ENCODE measurements at regions not wholly inside any gene's neighbourhood (a gene's known extent, or its start where the extent isn't known, plus 50 kb on each side); places are given as distances from the start of the nearest gene placed in this dataset.

DNA sequence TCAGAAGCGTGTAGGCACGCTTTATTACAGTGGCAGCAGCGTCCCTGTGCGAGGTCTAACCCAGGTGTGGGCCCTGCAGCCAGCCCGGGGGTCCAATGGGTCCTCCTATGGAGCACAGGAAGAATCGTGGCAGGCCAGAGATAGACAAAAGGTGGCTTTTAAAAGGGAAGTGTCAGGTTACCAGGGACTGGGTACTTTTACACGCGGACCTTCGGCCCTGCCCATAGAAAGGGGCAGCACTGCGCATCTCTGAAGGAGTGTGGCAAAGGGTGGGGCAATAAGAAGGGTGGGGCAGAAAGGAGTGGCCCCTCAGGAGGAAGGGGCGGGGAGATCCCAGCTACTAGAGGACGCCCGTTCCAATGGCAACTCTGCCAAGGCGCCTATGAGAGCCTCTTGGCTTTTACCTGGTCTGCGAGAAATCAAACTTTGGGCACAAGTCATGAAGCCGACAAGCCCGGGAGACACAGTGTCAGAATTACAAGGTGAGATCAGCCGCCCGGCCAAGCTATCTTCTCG lies 1419.8 kb downstream of the UQCRFS1 start (continued):
- 0 out of 2 replicates have a peak, but pooled peaks have one; percentile 47 for TF ChIP-seq CBX5 (IDR thresholded peaks at IDR 0.05; ENCODE audit: low read depth)
- no peak for TF ChIP-seq MTA2 (IDR thresholded peaks at IDR 0.05; ENCODE audit: low read depth)
- TF ChIP-seq PAX8 (IDR thresholded peaks at IDR 0.05), result no peak
- no peak for TF ChIP-seq MEF2B (IDR thresholded peaks at IDR 0.05; ENCODE audit: partially characterized antibody, poor library complexity, severe bottlenecking)
- no peak for TF ChIP-seq IKZF1 (conservative IDR thresholded peaks at IDR 0.05)
- no peak for TF ChIP-seq MEF2A (IDR thresholded peaks at IDR 0.05; ENCODE audit: insufficient read depth, low read depth, low read length)
- no peak for TF ChIP-seq NR2C1 (IDR thresholded peaks at IDR 0.05)
- no peak for TF ChIP-seq SMARCA5 (IDR thresholded peaks at IDR 0.05)

DNA sequence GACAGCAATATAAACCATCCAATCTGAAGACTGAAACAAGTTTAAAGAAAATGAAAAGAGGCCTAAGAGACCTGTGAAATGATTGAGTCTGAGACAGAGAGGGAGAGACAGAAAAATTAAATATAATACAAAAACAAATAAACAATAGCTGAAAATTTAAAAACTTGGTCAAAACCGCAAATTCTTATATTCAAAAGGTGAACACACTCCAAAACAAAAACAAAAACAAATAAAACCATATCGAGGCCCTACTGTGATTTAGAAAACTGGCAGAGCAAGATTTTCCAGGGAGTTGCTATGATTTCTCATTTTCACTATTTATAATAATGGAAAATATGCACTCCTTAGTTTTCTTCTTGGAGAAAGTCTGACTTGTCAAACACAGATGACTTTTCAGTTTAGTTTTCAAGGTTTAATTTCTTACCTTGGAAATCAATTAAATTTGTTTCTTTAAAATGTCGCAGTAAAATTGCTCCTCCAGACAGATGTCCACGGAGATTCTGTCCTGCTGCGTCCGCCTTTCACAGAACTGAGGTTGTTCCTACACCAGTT lies 1420.3 kb downstream of the UQCRFS1 start:
- no peak for FAIRE-seq
- ChIA-PET RAD21 (ENCODE audit: unreplicated experiment) (no interaction called here), POLR2A (no interaction called here)

More for the DNA sequence above, 1420.3 kb downstream of the UQCRFS1 start:
- H2AFZ ChIP-seq (ENCODE audit: control insufficient read depth, low read depth, low read length), result peak overlapping the region; percentile 96
- DNase-seq (ENCODE audit: low read depth, low spot score), result no peak
- TF ChIP-seq IKZF1 (conservative IDR thresholded peaks at IDR 0.05), result no peak
- no peak for TF ChIP-seq RUNX3 (IDR thresholded peaks at IDR 0.05; ENCODE audit: low read length)
- TF ChIP-seq CREB1 (IDR thresholded peaks at IDR 0.05; ENCODE audit: low read depth), result no peak
- TF ChIP-seq PAX8 (IDR thresholded peaks at IDR 0.05), result no peak
- no peak for TF ChIP-seq RCOR1 (conservative IDR thresholded peaks at IDR 0.05; ENCODE audit: low read depth, low read length)
- no peak for TF ChIP-seq GABPA (IDR thresholded peaks at IDR 0.05; ENCODE audit: low read depth)
- no peak for TF ChIP-seq TARDBP (IDR thresholded peaks at IDR 0.05; ENCODE audit: borderline replicate concordance)
- TF ChIP-seq BHLHE40 (IDR thresholded peaks at IDR 0.05; ENCODE audit: borderline replicate concordance in 1 of 2, low read depth in 2 of 2, low read length in 1 of 2), result no peak
- no peak for TF ChIP-seq SREBF1 (IDR thresholded peaks at IDR 0.05; ENCODE audit: low read length)
- TF ChIP-seq BCL11A (IDR thresholded peaks at IDR 0.05; ENCODE audit: low read depth, low read length), result no peak
- TF ChIP-seq GATAD2B (conservative IDR thresholded peaks at IDR 0.05; ENCODE audit: low read depth), result no peak
- no peak for TF ChIP-seq SPI1 (IDR thresholded peaks at IDR 0.05; ENCODE audit: borderline replicate concordance, insufficient read depth, low read depth, low read length)
- H4K20me1 ChIP-seq (ENCODE audit: control insufficient read depth, insufficient read depth), result no peaks in the 10 kb centered on the region
- H3K9ac ChIP-seq (ENCODE audit: control insufficient read depth, insufficient read depth, low read length), result peak overlapping the region; percentile 75
- in situ Hi-C loops (cut with MboI) (loop anchor here (25.0 kb wide), 1 partner anchor 1420 kb away; the partner anchor contains the start of gene UQCRFS1), intact Hi-C loops (cut with micrococcal nuclease; ENCODE audit: unreplicated experiment) (loop anchor here (10.0 kb wide), 1 partner anchor 1422 kb away; the partner anchor contains the start of gene UQCRFS1)
- BruUV-seq (replicated peaks), result TSS peak; percentile 62
- peaks cover 9% of the 10 kb centered on the region for H3K4me1 ChIP-seq (ENCODE audit: control insufficient read depth, insufficient read depth, low read length)
- no peaks in the 10 kb centered on the region; the same call in 2 of the 3 replicates for H3K9me3 ChIP-seq (replicated peaks; ENCODE audit: control insufficient read depth, insufficient read depth, low read length)
- CTCF ChIA-PET, result no interaction called here
- ATAC-seq, result no peak
- H3K4me3 ChIP-seq, result peak overlapping the region; percentile 85
- H3K27me3 ChIP-seq (replicated peaks in 1 of 2; ENCODE audit: control insufficient read depth in 2 of 2, insufficient read depth in 2 of 2, low read length in 1 of 2), result no peaks in the 10 kb centered on the region
- peak overlapping the region; percentile 62 for H3K27ac ChIP-seq (ENCODE audit: control insufficient read depth, insufficient read depth)
- SMC1A ChIA-PET (ENCODE audit: uncharacterized antibody, unreplicated experiment), result interaction anchor here (1.6 kb wide), 1 partner anchor 9 kb away, joined by 5 read pairs; no protein-coding TSS in a partner anchor
- WGBS (ENCODE audit: insufficient coverage, insufficient replicate concordance, low lambda C conversion rate, missing lambda C conversion rate), result 4% methylated on average over 6 of the region's 6 CpGs
- no peaks in the 10 kb centered on the region; a peak in 1 of 4 replicates for H3K36me3 ChIP-seq (ENCODE audit: control insufficient read depth in 2 of 2, insufficient read depth in 2 of 2, low read length in 1 of 2)
- H3K4me2 ChIP-seq (ENCODE audit: control insufficient read depth, insufficient read depth), result peak overlapping the region; percentile 59
- peaks cover 23% of the 10 kb centered on the region for H3K79me2 ChIP-seq (ENCODE audit: control insufficient read depth, insufficient read depth, low read length)
